ENCODE measurements at regions not wholly inside any gene's neighbourhood (a gene's known extent, or its start where the extent isn't known, plus 50 kb on each side); places are given as distances from the start of the nearest gene placed in this dataset.

DNA sequence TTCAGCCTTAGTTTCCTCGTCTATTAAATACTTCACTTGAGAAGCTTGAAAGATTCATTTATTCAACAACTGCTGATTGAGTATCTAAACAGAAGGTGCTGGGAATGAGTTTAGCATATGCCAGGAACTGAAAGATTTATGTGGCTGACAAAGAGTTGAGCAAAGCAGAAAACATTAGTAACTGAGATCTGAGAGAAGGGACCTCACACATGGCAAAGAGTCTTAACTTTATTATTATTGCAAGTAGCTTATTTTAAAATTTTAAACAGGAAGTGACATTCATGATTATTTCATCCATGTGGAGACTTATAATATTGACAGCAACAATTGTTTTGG lies 133.6 kb downstream of the CASP12 start:
- TF ChIP-seq, protein P1, sequence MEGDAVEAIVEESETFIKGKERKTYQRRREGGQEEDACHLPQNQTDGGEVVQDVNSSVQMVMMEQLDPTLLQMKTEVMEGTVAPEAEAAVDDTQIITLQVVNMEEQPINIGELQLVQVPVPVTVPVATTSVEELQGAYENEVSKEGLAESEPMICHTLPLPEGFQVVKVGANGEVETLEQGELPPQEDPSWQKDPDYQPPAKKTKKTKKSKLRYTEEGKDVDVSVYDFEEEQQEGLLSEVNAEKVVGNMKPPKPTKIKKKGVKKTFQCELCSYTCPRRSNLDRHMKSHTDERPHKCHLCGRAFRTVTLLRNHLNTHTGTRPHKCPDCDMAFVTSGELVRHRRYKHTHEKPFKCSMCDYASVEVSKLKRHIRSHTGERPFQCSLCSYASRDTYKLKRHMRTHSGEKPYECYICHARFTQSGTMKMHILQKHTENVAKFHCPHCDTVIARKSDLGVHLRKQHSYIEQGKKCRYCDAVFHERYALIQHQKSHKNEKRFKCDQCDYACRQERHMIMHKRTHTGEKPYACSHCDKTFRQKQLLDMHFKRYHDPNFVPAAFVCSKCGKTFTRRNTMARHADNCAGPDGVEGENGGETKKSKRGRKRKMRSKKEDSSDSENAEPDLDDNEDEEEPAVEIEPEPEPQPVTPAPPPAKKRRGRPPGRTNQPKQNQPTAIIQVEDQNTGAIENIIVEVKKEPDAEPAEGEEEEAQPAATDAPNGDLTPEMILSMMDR (conservative IDR thresholded peaks at IDR 0.05; ENCODE audit: low read depth, low read length), result no peak
- no peak for TF ChIP-seq EZH2 (IDR thresholded peaks at IDR 0.05; ENCODE audit: low read length, unreplicated experiment)

Data from PC-3 (cell line).